Stimulated activated CD4-positive, alpha-beta T cell treated with anti-CD3 and anti-CD28 coated beads, Interleukin-2, amount 100 ng/mL, for 48 hours (primary cell): ENCODE measurements at regions not wholly inside any gene's neighbourhood (a gene's known extent, or its start where the extent isn't known, plus 50 kb on each side); places are given as distances from the start of the nearest gene placed in this dataset.

Experiments
- DNase-seq, 2 donors: peaks; one replicate each; pipeline ENCODE4 v3.0.0-alpha.2; 2020

- DNase-seq = no peak
Observed at GRCh38 chr22:49452362-49452946, 375.2 kb downstream of the BRD1 start.

GRCh38 chr22:49451070-49451840 lies 376.4 kb downstream of the BRD1 start:
- no peak for DNase-seq

DNA sequence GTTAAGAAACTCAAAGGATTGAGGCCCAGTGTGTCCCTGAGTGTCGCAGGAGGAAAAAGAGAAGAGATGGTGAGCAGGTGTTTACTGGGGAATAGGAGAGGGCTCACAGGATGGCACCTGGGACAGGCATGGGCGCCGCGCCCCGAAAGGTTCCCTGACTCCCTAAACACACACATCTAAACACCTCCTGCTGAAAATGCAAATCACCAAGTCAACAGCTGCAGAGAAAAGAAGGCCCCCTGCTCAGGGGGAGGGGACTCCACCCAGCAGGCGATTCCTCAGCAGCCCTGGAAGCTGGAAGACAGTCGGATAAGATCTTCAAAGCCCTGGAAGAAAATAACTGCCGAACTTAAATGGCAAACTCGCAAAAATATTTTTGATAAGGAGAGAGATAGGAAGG lies 377.2 kb downstream of the BRD1 start:
- DNase-seq = no peak

GRCh38 chr22:49449811-49450446 lies 377.7 kb downstream of the BRD1 start:
- DNase-seq = no peak

DNA sequence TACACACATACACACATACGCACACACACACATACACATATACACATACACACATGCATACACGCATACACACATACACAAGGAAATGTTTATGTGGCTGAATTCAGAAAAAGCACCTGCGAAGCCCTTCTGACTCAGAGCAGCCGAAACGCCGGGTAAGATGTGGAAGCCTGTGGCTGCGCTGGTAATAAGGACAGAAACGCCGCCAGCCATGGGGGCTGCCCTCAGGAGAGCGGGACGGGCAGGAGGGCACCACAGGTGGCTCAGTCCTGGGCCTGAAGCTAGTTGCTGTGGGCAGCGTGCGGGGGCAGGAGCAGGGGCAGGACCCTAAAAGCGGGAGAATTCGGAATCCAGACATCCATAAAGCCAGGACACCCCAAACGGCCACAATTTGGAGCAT lies 378.3 kb downstream of the BRD1 start:
- no peak for DNase-seq

DNA sequence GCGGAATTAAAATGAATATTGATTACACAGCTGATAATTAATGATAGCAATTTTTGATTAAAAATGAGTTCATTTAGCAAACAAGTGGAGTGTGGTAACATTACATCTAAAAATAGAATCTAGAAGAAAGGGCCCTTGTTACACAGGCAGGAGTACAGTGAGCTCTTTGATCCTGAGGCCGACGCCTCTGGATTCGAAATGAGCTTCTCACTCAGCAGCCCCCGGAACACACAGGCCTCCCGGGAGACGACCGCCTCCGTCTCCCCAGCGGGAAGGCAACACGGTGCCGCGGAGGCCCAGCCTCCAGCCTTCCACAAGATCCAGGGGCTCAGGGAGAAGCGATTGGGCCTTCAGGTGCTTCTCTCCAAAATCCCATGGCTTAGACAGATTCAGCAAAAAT lies 379.1 kb downstream of the BRD1 start:
- DNase-seq = no peak

GRCh38 chr22:49447837-49448236 lies 379.8 kb downstream of the BRD1 start:
- DNase-seq = no peak

DNA sequence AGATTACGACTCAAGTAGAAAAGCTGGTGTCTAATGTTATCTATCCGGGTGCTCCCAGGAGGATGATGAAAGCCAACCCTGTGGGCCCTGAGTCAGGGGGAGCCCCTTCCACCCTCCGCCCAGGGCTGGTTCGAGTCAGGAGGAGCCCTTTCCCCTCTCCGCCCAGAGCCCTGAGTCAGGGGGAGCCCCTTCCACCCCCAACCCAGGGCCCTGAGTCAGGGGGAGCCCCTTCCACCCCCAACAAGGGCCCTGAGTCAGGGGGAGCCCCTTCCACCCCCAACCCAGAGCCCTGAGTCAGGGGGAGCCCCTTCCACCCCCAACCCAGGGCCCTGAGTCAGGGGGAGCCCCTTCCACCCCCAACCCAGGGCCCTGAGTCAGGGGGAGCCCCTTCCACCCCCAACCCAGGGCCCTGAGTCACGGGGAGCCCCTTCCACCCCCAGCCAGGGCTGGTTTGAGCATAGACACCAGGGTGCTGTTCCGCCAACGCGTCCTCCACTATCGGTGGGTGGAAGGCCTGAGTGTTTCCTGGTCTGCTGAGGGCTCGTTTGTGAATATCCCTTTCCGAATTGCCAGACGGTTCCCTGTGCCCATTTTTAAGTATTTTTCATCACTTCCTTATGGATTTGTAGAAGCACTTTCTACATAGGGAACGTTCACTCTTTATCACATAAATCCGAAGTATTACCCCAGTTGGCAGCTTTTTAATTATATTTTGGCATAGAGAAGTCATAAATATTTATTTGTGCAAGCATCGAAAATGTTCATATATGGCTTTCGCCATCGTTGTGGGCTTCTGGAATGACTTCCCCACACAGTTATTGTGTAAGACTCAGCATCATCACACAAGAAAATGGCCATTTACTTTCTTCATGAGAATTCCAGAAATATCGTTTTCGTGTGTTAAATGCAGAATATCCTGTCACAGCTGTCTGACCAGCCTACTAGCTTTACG lies 380.6 kb downstream of the BRD1 start:
- DNase-seq = peak in 1 of 2 donors; percentile 16

GRCh38 chr22:49446145-49446758 lies 381.4 kb downstream of the BRD1 start:
- DNase-seq = no peak

DNA sequence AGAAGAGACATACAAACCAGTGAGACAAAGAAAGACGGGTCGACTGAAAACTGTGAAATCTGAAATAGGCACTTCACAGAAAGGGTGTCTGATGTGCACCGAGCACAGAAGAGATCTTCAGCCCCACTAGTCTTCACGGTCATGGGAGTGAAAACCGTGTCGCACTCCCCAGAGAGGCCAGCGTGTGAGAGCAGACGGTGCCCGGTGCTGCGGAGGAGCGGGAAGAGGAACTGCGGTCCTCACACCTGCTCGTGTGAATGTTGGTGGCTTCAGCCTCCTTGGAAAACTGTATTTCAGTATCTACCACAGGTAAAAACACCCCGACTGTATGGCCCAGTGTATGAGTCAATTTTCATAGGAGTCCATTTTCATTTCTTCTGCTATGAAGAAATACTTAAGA lies 382.9 kb downstream of the BRD1 start:
- no peak for DNase-seq

DNA sequence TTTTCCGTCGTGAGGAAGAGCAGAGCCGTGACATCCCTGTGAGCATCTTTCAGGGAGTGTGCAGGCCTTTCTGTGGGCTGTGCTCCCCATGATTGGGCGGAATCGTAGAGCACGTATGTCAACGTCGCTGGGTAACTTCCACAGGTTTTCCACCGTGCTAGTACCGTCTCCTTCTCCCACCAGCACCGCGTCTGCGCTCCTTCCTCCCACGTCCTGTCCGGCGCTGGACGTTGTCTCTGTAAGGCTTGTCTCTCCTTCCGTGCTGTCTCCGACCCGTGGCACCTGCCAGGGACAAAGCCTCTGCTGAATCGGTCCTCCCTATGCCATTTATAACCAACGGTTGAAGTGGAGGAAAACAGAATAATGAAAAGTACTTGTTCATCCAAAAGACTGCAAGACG lies 386.7 kb downstream of the BRD1 start:
- no peak for DNase-seq

DNA sequence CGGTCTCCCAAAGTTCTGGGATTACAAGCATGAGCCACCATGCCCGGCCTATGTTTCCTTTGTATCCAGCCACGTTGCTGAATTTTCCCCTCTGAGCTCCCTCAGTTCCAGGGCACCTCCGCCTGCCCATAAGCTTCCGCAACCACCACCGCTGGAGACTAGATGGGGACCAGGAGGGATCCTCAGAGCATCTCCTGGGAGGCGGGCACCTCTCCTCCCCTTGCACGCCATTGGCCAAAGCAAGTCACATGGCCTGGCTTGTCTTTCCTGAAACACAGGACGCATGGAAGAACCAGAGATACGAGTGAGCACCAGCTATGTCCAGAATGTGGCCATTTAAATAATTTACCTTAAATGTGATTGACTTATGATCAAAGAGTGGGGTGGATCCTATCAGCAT lies 388.3 kb downstream of the BRD1 start:
- DNase-seq = no peak

DNA sequence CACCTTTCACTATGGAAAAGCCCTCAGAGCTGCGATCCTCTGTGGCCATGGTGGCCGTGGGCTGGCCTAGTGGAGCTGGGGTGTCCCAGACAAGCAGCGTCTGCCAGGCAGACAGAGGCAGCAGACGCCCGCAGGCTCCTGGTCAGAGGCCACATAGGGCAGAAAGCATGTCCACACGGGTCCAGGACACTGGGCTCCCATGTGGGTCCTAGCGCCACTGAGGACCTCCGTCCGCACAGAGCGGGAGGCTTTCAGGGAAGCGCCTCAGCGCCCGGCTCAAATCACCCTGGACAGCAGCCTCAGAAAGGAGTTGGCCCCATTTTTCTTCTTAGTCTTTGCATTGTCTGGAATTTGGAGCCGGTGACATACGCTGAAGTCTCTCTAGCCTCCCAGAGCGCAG lies 389.7 kb downstream of the BRD1 start:
- no peak for DNase-seq

GRCh38 chr22:49437356-49437755 lies 390.3 kb downstream of the BRD1 start:
- DNase-seq = no peak

DNA sequence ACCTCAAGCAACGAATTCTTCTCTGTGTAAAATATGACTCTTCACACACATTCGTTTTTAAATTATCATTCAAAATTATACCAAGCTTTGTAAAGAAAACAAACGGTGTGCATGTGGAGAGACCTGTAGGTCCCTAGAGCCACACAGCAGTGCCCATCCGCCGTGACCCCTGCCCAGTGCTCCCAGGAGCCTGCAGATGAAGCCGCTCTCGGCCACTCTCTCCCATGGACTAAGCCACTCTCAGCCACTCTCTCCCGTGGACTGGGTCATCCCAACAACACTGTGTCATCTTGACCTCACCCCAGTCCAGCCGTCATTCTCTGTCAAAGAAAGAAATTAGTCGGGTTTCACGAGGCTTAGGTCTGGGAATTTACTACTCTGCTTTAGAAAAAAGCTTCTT lies 391.6 kb downstream of the BRD1 start:
- no peak for DNase-seq

GRCh38 chr22:49435596-49435995 lies 392.1 kb downstream of the BRD1 start:
- DNase-seq = no peak

DNA sequence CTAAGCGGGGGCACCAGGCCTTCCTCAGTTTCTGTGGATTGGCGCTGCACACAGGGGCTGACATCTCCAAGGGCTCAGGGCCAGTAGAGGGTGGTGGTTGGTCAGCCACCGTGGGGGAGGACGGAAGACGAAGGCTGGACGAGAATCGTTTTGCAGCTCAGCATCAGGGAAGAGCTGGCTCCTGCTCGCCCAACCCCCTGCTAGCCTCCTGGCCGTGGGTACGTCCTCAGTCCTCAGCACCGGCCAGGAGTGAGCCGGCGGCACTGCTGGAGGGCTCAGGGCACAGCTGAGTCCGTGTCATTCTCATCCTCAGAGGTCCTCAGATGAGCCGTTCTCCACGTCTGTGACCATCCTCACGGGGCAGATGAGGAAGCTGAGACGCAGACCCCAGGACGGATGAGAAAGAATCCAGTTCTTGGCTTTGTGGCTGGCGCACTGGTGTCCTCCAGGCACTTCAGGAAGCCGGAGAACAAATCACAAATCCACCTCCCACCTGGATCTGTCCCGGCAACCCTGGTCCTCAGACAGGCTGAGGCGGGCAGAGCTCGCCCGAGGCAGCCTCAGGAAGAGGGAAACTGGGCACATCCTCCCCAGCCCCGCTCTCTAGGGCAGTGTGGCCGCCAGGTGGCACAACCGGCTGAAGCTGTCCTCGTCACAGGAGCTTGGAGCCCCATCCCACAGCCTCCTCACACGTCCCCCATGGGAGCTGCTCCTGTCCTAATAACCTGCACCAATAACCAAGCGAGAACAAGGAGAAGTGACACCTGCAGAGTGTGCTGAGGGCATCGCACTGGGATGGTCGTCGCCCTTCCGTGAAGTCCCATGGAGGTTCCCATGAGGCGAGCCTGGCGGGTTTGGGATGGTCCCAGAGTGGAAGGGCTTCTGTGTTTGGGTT lies 393.7 kb downstream of the BRD1 start:
- DNase-seq = no peak

GRCh38 chr22:49432897-49433443 lies 394.7 kb downstream of the BRD1 start:
- DNase-seq = no peak

- no peak for DNase-seq
Observed at GRCh38 chr22:49432211-49432896, 395.3 kb downstream of the BRD1 start.

DNA sequence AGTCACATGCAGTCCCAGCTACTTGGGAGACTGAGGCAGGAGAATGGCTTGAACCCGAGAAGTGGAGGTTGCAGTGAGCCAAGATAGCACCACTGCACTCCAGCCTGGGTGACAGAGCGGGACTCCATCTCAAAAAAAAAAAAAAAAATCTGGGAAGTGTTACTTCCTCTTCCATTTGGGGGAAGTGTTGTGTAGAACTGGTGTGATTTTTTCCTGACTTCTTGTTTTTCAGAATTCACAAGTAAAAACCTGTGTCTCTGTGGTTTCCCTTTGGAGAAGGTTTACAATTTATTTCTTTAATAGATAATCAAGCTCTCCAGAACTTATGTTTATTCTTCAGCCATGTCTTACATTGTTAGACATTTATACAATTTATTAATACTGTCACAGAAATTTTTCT lies 396.1 kb downstream of the BRD1 start:
- DNase-seq = no peak

GRCh38 chr22:49429066-49429465 lies 398.6 kb downstream of the BRD1 start:
- no peak for DNase-seq
